ENCODE measurements at regions not wholly inside any gene's neighbourhood (a gene's known extent, or its start where the extent isn't known, plus 50 kb on each side); places are given as distances from the start of the nearest gene placed in this dataset.

- no peak for TF ChIP-seq CTCF (conservative IDR thresholded peaks at IDR 0.05)
- TF ChIP-seq ZFX (IDR thresholded peaks at IDR 0.05), result no peak
Observed at GRCh38 chr5:74957029-74957784, 91.0 kb upstream of the FAM169A start.
